ENCODE measurements at regions not wholly inside any gene's neighbourhood (a gene's known extent, or its start where the extent isn't known, plus 50 kb on each side); places are given as distances from the start of the nearest gene placed in this dataset.

DNA sequence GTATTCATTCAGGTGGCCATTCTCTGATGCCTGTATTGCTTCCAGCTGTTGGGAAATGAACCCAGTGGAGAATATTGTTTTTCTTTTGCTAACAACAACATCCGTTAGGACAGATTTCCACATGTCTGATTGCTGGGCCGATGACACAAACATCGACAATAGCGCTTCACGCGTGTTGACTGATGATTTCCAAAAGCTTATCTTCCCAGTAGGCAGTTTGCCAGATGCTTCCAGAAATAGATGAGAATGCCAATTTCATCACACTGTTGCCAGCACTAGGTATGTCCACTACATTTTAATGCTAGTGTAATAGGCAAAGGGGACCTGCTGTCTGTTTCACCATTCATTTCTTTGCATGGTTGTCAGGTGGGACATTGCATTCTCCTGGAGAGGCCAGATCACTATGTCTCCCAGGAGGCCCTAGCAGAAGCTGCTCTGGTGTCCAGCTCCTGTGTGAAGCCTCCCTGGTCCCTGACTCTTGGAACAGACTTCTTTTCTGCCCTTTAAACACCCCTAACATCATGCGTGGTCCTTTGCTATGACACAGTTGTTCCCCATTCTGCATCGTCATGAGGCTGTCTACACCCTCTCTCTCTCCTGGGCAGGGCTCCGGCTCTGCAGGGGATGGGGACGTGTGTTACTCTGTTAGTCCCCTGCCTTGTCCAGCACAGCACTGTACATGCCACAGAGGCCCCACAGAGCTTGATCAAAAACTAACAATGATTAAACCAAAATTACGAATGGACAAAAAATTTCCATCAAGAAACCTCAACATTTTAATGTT lies 181.6 kb downstream of the CDH26 start:
- no peak for TF ChIP-seq POLR2AphosphoS5 (IDR thresholded peaks at IDR 0.05; ENCODE audit: low read depth, low read length)
- TF ChIP-seq, protein P1, sequence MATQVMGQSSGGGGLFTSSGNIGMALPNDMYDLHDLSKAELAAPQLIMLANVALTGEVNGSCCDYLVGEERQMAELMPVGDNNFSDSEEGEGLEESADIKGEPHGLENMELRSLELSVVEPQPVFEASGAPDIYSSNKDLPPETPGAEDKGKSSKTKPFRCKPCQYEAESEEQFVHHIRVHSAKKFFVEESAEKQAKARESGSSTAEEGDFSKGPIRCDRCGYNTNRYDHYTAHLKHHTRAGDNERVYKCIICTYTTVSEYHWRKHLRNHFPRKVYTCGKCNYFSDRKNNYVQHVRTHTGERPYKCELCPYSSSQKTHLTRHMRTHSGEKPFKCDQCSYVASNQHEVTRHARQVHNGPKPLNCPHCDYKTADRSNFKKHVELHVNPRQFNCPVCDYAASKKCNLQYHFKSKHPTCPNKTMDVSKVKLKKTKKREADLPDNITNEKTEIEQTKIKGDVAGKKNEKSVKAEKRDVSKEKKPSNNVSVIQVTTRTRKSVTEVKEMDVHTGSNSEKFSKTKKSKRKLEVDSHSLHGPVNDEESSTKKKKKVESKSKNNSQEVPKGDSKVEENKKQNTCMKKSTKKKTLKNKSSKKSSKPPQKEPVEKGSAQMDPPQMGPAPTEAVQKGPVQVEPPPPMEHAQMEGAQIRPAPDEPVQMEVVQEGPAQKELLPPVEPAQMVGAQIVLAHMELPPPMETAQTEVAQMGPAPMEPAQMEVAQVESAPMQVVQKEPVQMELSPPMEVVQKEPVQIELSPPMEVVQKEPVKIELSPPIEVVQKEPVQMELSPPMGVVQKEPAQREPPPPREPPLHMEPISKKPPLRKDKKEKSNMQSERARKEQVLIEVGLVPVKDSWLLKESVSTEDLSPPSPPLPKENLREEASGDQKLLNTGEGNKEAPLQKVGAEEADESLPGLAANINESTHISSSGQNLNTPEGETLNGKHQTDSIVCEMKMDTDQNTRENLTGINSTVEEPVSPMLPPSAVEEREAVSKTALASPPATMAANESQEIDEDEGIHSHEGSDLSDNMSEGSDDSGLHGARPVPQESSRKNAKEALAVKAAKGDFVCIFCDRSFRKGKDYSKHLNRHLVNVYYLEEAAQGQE (IDR thresholded peaks at IDR 0.05; ENCODE audit: insufficient read depth in 1 of 2, low read depth in 2 of 2, low read length in 2 of 2): no peak
- no peak for TF ChIP-seq TAF1 (IDR thresholded peaks at IDR 0.05; ENCODE audit: borderline replicate concordance, insufficient read depth, low read length)
- TF ChIP-seq SIN3A (IDR thresholded peaks at IDR 0.05; ENCODE audit: borderline replicate concordance, insufficient read depth, low read length): no peak

All from PFSK-1 (cell line).